GM18868 (cell line): ENCODE measurements at regions not wholly inside any gene's neighbourhood (a gene's known extent, or its start where the extent isn't known, plus 50 kb on each side); places are given as distances from the start of the nearest gene placed in this dataset.

ENCODE experiments used
- ATAC-seq: cut with Tn5 transposase; IDR thresholded peaks from one replicate; pipeline ENCODE4 v1.9.1; 2021; ENCODE audit warnings: mild to moderate bottlenecking, moderate library complexity; ENCODE audit not compliant: unreplicated experiment

GRCh38 chr3:154590675-154591384 is 160.8 kb upstream of the GPR149 start:
- ATAC-seq, result no peak

DNA sequence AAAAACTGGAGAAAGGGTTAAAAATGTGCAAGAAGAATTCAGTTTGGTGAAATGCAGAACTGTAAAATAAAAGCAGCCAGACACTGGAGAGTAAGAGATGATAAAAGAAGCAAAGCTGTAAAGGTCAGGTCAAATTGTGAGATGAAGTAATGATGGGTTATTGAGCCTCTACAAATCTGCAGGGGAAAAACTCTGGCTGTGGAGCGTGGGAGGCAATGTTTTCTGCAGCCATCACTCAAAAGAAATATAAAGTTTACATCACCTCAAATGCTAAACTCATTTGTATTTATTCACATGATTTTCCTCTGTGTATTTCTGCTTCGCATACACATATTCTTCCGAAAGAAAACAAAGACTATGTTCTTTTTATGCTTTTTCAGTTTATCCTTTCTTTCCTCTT is 158.8 kb upstream of the GPR149 start:
- ATAC-seq, result no peak

DNA sequence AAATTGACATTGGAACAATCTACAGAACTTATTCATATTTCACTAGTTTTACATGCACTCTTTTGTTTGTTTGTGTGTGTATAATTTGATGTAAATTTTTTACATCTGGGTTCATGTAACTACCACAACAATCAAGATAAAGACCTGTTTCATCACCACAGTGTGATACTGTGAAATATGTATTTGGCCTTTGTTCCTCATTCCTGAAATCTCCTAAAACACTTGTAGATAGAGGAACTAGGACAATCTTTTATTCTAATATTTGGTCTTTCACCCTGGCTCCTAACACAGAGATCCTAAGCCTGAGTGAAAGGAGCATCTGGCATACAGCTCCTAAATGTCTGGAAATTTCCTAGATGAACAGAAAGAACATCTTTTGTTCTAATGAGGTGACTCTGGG is 155.0 kb upstream of the GPR149 start:
- no peak for ATAC-seq

- no peak for ATAC-seq
Observed at GRCh38 chr3:154584041-154584440, 154.1 kb upstream of the GPR149 start.

- ATAC-seq, result no peak
Observed at GRCh38 chr3:154583086-154583634, 153.2 kb upstream of the GPR149 start.

DNA sequence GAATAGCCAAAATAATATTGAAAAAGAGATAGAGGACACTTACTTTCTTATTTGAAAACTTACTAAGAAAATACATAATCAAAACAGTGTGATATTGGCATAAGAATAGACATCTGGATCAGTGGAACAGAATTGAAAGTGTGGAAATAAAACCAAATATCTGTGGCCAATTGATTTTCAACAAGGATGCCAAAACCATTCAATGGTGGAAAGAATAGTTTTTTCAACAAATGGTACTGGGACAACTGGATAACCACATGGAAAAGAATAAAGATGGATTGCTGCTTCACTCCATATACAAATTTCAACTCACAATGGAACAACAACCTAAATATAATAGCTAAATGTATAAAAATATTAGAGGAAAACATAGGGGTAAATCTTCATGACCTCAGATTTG is 152.5 kb upstream of the GPR149 start:
- ATAC-seq, result no peak

DNA sequence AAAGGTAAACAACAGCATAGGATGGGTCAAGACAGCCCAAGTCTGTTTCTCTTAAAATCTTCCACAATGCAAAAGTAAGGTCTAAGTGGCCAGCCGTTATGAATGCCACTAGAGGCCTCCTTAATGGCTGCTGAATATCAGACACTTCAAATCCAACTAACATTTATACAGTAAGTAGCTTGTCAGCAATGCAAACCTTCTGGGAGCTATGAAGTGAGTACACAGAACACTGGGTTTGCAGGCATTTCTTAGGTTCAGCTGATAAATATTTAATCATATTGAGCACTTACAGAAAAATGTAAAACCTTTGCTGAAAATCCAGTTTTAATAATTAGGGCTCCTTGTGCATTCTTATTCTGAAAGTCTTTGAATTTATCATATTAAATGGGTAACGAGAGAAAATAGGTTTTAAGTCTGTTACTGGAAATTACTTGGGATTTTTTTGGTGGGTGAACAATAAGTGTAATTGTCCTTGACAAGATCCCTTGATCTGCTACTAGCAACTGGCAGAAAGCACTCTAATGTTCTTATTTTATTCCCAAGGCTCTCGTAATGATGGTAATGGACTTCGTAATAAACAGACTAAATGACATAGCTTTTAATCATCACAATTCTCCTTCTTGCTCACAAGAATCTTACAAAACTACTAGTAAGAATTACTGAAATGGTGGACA is 141.7 kb upstream of the GPR149 start:
- ATAC-seq, result no peak

DNA sequence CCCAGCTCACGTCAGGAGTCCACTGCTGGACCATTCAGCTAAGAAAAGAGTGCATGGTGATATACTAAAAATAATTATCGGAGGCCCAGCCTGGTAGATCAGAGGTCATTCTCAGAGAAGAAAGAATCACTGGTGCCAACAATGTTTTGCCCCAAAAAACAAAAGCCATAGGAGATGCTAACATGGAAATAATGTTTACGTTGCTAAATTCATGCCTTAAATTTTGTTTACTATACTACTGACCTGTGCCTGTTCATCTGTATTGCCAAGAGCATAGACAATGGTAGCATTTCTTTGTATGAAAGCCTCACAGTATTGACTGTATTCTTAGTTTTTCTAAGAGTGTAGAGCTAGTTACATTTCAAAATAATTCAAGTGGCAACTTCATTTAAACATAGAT is 138.1 kb upstream of the GPR149 start:
- no peak for ATAC-seq

DNA sequence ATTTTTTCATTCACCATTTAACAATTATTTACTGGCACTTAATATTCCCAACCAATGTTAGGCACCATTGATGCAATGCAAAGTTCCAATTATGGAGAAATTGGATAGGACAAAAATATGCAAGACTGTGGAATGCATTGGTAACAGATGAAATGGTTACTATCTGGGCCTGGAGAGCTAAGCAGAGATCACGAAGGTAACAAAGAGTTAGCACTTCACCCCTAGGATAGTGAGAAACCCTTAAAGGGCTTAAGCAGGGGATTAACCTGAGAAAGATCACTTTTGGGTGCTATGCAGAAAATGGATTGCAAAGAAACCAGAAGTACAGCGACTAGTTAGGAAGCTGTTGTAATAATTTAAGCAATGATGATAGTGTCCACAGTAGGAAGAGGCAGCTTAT is 129.6 kb upstream of the GPR149 start:
- no peak for ATAC-seq

DNA sequence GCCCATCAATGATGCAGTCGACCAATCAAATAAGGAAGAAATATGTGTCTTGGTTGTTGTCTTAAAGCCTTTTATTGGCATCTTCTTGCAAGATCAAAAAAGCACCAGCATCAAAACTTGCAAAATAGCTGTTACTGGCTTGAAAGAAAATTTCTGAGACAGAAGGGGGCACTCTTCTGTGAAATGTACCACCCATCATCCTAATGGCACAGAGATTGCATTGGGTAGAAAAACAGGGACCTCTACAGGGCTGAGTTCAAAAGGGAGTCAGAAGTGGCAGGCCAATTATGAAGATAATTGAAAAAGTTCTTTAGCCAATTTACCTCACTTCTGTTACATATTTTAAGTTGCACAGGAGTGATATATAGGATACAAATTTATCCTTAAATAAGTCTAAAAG is 122.3 kb upstream of the GPR149 start:
- no peak for ATAC-seq

- no peak for ATAC-seq
Observed at GRCh38 chr3:154549391-154549790, 119.4 kb upstream of the GPR149 start.

DNA sequence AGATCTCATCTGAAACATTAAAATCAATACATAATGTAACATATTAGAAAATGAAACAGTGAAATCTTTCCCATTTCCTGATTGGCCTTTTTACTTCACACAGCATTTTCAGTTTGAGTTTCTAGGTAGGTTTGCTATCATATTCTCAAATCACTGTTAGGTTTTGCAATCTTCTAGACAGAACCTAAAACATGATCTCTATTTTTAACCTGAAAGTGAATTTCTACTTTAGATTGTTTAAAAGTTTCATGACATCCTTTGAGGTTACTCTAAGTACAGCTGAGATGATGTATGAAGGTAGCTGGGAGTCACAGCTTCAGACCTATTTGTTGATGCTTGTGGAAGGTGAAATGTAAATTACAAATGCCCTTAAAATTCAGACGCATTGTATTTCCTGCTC is 118.4 kb upstream of the GPR149 start:
- ATAC-seq, result no peak

DNA sequence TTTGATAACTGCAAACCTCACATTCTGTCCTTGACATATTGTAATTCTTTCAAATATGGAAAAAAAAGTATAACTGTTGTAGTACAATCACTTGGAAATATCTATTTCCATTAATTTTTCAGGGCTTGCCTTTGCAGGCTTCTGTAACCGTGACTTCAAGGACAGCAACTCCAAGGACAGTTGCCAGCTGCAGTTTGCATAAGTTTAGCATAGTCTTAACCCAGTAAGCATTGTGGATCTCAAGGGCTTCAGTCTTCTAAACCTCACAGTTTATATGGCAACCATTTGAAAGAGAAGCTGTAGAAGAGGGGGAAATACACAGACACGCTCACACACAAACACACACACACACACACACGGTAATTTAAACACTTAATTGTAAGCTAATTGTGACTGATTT is 112.8 kb upstream of the GPR149 start:
- ATAC-seq, result no peak

GRCh38 chr3:154540950-154541604 is 111.1 kb upstream of the GPR149 start:
- no peak for ATAC-seq

GRCh38 chr3:154538566-154539360 is 108.8 kb upstream of the GPR149 start:
- ATAC-seq, result no peak

DNA sequence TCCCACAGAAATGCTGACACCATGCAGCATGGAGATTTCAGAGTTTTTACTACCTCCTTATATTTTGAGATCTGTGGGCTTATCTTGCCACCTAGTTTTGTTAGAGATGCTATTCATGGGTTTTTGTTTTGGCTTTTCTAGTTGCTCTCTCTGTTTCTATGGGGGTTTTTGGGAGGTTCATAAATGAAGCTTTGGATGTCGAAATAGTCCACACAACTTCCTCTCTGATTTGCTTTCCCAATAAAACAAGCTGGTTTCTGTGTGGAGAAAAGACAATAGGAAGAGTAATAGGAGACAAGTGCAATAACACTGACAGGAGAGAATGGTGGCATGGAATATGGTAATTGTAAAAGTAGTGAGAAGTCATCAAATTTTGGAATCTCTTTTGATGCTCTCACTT is 106.8 kb upstream of the GPR149 start:
- no peak for ATAC-seq

DNA sequence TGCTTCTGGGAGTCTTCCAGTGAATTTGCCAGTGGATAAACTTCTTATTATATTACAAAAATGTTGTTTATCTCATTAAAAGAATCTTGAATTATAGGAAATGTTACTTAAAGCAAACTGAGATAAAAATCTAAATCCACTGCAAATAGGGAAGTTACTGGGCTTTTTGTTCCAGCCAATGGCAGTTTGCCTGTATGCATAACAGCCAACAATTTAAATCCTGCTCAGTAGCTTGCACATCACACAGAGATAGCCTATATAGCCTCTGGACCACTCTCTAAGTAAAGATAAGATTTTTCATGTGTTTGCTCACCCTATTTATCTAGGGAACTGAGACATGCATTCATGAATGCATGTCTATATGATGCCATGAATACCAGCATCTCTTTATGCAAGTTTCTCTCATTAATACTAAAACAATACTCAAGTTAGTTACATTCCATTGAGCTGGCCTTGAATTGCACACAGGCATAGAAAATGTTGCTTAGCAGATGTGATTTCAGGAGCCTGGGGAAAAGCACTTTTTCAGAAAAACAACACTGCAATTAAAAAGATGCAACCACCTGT is 92.1 kb upstream of the GPR149 start:
- ATAC-seq, result no peak

GRCh38 chr3:154517404-154517803 is 87.4 kb upstream of the GPR149 start:
- no peak for ATAC-seq

GRCh38 chr3:154515921-154516320 is 85.9 kb upstream of the GPR149 start:
- ATAC-seq, result no peak

GRCh38 chr3:154510780-154511179 is 80.8 kb upstream of the GPR149 start:
- ATAC-seq, result no peak

DNA sequence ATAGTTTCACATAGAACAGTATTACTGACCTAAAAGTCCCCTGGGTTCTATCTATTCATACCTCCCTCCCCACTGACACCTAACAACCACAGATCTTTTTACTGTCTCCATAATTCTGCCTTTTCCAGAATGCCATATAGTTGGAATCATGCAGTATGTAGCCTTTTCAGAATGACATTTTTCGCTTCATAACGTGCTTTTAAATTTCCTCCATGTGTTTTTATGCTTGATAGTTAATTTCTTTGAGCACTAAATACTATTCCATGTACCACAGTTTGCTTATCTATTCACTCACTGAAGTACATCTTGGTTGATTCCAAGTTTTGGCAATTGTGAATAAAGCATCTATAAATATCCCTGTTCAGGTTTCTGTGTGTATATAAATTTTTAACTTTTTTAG is 77.7 kb upstream of the GPR149 start:
- ATAC-seq, result no peak
